GM23338 (cell line): ENCODE measurements at regions not wholly inside any gene's neighbourhood (a gene's known extent, or its start where the extent isn't known, plus 50 kb on each side); places are given as distances from the start of the nearest gene placed in this dataset.

Experiments
- ATAC-seq: fragments of 200-7000 bp; cut with Tn5 transposase; 3 replicates; pipeline ENCODE4 v1.9.1; 2020
- DNase-seq: peaks from one replicate; pipeline ENCODE4 v3.0.0-alpha.2; 2015; ENCODE audit warnings: low spot score
- H2AFZ ChIP-seq: fragments of 200-600 bp; sonication (generic); 2 replicates; pipeline ENCODE4 v1.8.0; 2016; ENCODE audit warnings: antibody characterized with exemption, mild to moderate bottlenecking, moderate library complexity
- H3F3A ChIP-seq: fragments of 200-600 bp; sonication (generic); replicated peaks from 2 replicates; pipeline ENCODE4 v1.8.0; 2017; ENCODE audit warnings: antibody characterized with exemption, mixed run types, low read depth
- H3K27ac ChIP-seq: fragments of 200-600 bp; sonication (generic); 2 replicates; pipeline ENCODE4 v1.6.1; 2016; ENCODE audit warnings: low read depth
- H3K27me3 ChIP-seq: fragments of 200-600 bp; sonication (generic); 2 replicates; pipeline ENCODE4 v1.8.0; 2016; ENCODE audit warnings: mild to moderate bottlenecking, mixed run types, moderate library complexity; ENCODE audit not compliant: insufficient read depth
- H3K36me3 ChIP-seq: fragments of 200-600 bp; sonication (generic); 2 replicates; pipeline ENCODE4 v1.8.0; 2016; ENCODE audit warnings: mild to moderate bottlenecking; ENCODE audit not compliant: insufficient read depth
- H3K4me1 ChIP-seq: fragments of 200-600 bp; sonication (generic); 2 replicates; pipeline ENCODE4 v1.8.0; 2016; ENCODE audit warnings: mild to moderate bottlenecking, moderate library complexity; ENCODE audit not compliant: insufficient read depth
- H3K4me2 ChIP-seq: fragments of 200-600 bp; sonication (generic); 2 replicates; pipeline ENCODE4 v1.7.1; 2017; ENCODE audit warnings: mixed run types
- H3K4me3 ChIP-seq: fragments of 200-600 bp; sonication (generic); 2 replicates; pipeline ENCODE4 v1.6.1; 2016; ENCODE audit warnings: mixed run types
- H3K79me2 ChIP-seq: fragments of 200-600 bp; sonication (generic); replicated peaks from 2 replicates; pipeline ENCODE4 v1.8.0; 2017; ENCODE audit warnings: mild to moderate bottlenecking; ENCODE audit not compliant: insufficient read depth
- H3K9me2 ChIP-seq: fragments of 200-600 bp; sonication (generic); 2 replicates; pipeline ENCODE4 v1.8.0; 2017; ENCODE audit not compliant: insufficient read depth
- H4K20me1 ChIP-seq: fragments of 200-600 bp; sonication (generic); replicated peaks from 2 replicates; pipeline ENCODE4 v1.8.0; 2017; ENCODE audit warnings: mild to moderate bottlenecking; ENCODE audit not compliant: insufficient read depth
- H3K27ac Mint-ChIP-seq: 2 replicates; pipeline ENCODE4 v1.8.0; 2020; ENCODE audit warnings: inconsistent platforms, mild to moderate bottlenecking, moderate library complexity, mixed read lengths
- H3K27me3 Mint-ChIP-seq: 3 replicates; pipeline ENCODE4 v1.8.0; 2022; ENCODE audit warnings: low read depth, mild to moderate bottlenecking, moderate library complexity, mixed read lengths, inconsistent platforms; ENCODE audit not compliant: insufficient read depth, poor library complexity
- H3K36me3 Mint-ChIP-seq: 3 replicates; pipeline ENCODE4 v1.8.0; 2021; ENCODE audit warnings: low read depth, mild to moderate bottlenecking, inconsistent platforms, moderate library complexity, mixed read lengths
- H3K4me1 Mint-ChIP-seq: 3 replicates; pipeline ENCODE4 v1.8.0; 2020; ENCODE audit warnings: mild to moderate bottlenecking, inconsistent platforms, mixed read lengths
- H3K4me3 Mint-ChIP-seq: 3 replicates; pipeline ENCODE4 v1.8.0; 2021; ENCODE audit warnings: moderate library complexity, mild to moderate bottlenecking, inconsistent platforms, mixed read lengths
- H3K9me3 Mint-ChIP-seq: 3 replicates; pipeline ENCODE4 v1.8.0; 2020; ENCODE audit warnings: moderate library complexity, mild to moderate bottlenecking, inconsistent platforms, mixed read lengths
- CTCF ChIP-seq, 2 experiments: fragments of 200-600 bp in 1 of 2; sonication (generic) in 1 of 2; conservative IDR thresholded peaks; 2 replicates each; pipeline versions ENCODE4 v1.5.1 to v1.6.1; 2016 to 2017; ENCODE audit warnings: antibody characterized with exemption in 2 of 2, low read depth in 2 of 2, mild to moderate bottlenecking in 2 of 2, moderate library complexity in 1 of 2
- ETS1 ChIP-seq: IDR thresholded peaks from 2 replicates; pipeline ENCODE4 v1.6.1; 2016; ENCODE audit warnings: antibody characterized with exemption
- EZH2phosphoT487 ChIP-seq: fragments of 200-600 bp; sonication (generic); IDR thresholded peaks from one replicate; pipeline ENCODE4 v1.8.1; 2018; ENCODE audit warnings: antibody characterized with exemption; ENCODE audit not compliant: unreplicated experiment
- JUNB ChIP-seq: IDR thresholded peaks from one replicate; pipeline ENCODE4 v1.6.1; 2016; ENCODE audit warnings: antibody characterized with exemption; ENCODE audit not compliant: unreplicated experiment
- NANOG ChIP-seq: IDR thresholded peaks from 2 replicates; pipeline ENCODE4 v1.6.1; 2016; ENCODE audit warnings: antibody characterized with exemption, borderline replicate concordance
- ZNF114 ChIP-seq: fragments of 250-450 bp; sonication (Bioruptor Pico); IDR thresholded peaks from 2 replicates; pipeline ENCODE4 v1.5.0; 2020; ENCODE audit warnings: mild to moderate bottlenecking, moderate library complexity
- ZNF462 ChIP-seq: fragments of 250-450 bp; sonication (Bioruptor Pico); IDR thresholded peaks from 2 replicates; pipeline ENCODE4 v1.5.0; 2020; ENCODE audit warnings: mild to moderate bottlenecking, moderate library complexity

- TF ChIP-seq ZNF462 (CRISPR knock-in tag), result no peak
- no peak for TF ChIP-seq CTCF (conservative IDR thresholded peaks at IDR 0.05; ENCODE audit: low read depth in 2 of 2)
Observed at GRCh38 chr7:131773413-131773812, 217.0 kb upstream of the PODXL start (continued).

GRCh38 chr7:131769241-131769640 lies 212.8 kb upstream of the PODXL start:
- Histone ChIP-seq H4K20me1 (no peaks in the 10 kb centered on the region), H3F3A (no peaks in the 10 kb centered on the region), H3K4me1 (no peaks in the 10 kb centered on the region), H3K27me3 (no peaks in the 10 kb centered on the region), H3K4me3 (no peak overlapping the region), H3K4me2 (no peak overlapping the region), H3K27ac (no peak overlapping the region), H3K9me2 (no peaks in the 10 kb centered on the region), H3K79me2 (no peaks in the 10 kb centered on the region), H2AFZ (no peak overlapping the region), H3K36me3 (no peaks in the 10 kb centered on the region)
- H3K4me1 Mint-ChIP-seq, result peaks cover 9% of the 10 kb centered on the region
- DNase-seq, result no peak
- H3K27me3 Mint-ChIP-seq, result peaks cover 4% of the 10 kb centered on the region
- no peak overlapping the region for H3K4me3 Mint-ChIP-seq
- ATAC-seq, result no peak
- H3K9me3 Mint-ChIP-seq, result no peaks in the 10 kb centered on the region
- no peak overlapping the region for H3K27ac Mint-ChIP-seq
- H3K36me3 Mint-ChIP-seq, result no peaks in the 10 kb centered on the region; the same call in 2 of the 3 replicates
- TF ChIP-seq ZNF114 (CRISPR knock-in tag), result no peak
- TF ChIP-seq ETS1, result no peak
- no peak for TF ChIP-seq ZNF462 (CRISPR knock-in tag)
- no peak for TF ChIP-seq NANOG
- TF ChIP-seq EZH2phosphoT487, result no peak
- no peak for TF ChIP-seq JUNB
